Heart left ventricle (tissue), 13 donors: ENCODE measurements at regions not wholly inside any gene's neighbourhood (a gene's known extent, or its start where the extent isn't known, plus 50 kb on each side); places are given as distances from the start of the nearest gene placed in this dataset.

ENCODE experiments used
- CTCF ChIP-seq, 12 donors: fragments of 200-600 bp; sonication (generic) in 4 of 12; IDR thresholded peaks; one replicate each; pipeline versions ENCODE4 v1.5.0 to v1.8.0; 2018 to 2022; ENCODE audit warnings: antibody characterized with exemption in 12 of 12, mild to moderate bottlenecking in 5 of 12
- POLR2A ChIP-seq, 2 donors: fragments of 450-650 bp; IDR thresholded peaks; one replicate each; pipeline ENCODE4 v1.6.1; 2017; ENCODE audit warnings: antibody characterized with exemption in 2 of 2, mild to moderate bottlenecking in 2 of 2, moderate library complexity in 2 of 2
- donor health status: ischemic (EF 13 %, LVEDD 7.1; RV severe dilation, severe dysfunction).
- donor health status: DM: no; HTN: yes; CAD: no.
- donor health status: DM: no; HTN: no; CAD: no.
- donor health status: ischemic (EF 25% LVEDD 6.9; RV normal size, moderate dysfunction).
- donor health status: ischemic (EF 25% LVEDD 5.7; RV mildly dilated, moderate dysfunction).
- donor health status: ischemic (EF 35%, LVEDD 5.7; RV mildly dilated, moderate dysfunction).
- donor health status: nonischemic (EF 11% LVEDD 7.7; RV severe dilation, severe dysfunction).
- donor health status: DM: yes; HTN: yes; CAD: no.
- donor health status: PGD.
- donor health status: ischemic (EF 29% LVEDD 5.4; RV normal size, mild dysfunction).
- donor health status: nonischemic (EF 23%, LVEDD 6.1; RV moderate dilation, normal function).

- no peak for TF ChIP-seq CTCF (IDR thresholded peaks at IDR 0.05)
- no peak for TF ChIP-seq POLR2A (IDR thresholded peaks at IDR 0.05)
Observed at GRCh38 chr14:44576356-44576755, 69.3 kb upstream of the FSCB start.
